G401 (cell line): ENCODE measurements at regions not wholly inside any gene's neighbourhood (a gene's known extent, or its start where the extent isn't known, plus 50 kb on each side); places are given as distances from the start of the nearest gene placed in this dataset.
A peak's percentile ranks its signal among the peaks of the same experiment; 100 is the strongest.

Experiments used
- DNase-seq: peaks from one replicate; pipeline ENCODE4 v3.0.0-alpha.2; 2015; ENCODE audit warnings: low spot score
- in situ Hi-C: cut with HindIII; loops from 2 replicates; pipeline ENCODE4 v1.10.0; 2016; ENCODE audit warnings: low sequenced_read_pairs, mixed read lengths

- DNase-seq: peak; percentile 25
- in situ Hi-C loops: no loop called here
These were observed 130.8 kb downstream of the OGFRL1 start for GRCh38 chr6:71419217-71420094.

- in situ Hi-C loops: no loop called here
- peak; percentile 23 for DNase-seq
These were observed 131.6 kb downstream of the OGFRL1 start for GRCh38 chr6:71420095-71420692.

GRCh38 chr6:71420693-71421328 lies 132.2 kb downstream of the OGFRL1 start:
- in situ Hi-C loops: no loop called here
- DNase-seq: peak; percentile 98

GRCh38 chr6:71421611-71422010 lies 133.0 kb downstream of the OGFRL1 start:
- no peak for DNase-seq
- in situ Hi-C loops: no loop called here

- in situ Hi-C loops: no loop called here
- DNase-seq: no peak
These were observed 141.4 kb downstream of the OGFRL1 start for GRCh38 chr6:71430018-71430417.

- DNase-seq: no peak
- in situ Hi-C loops: no loop called here
These were observed 144.8 kb downstream of the OGFRL1 start for GRCh38 chr6:71433441-71433840.

GRCh38 chr6:71444222-71444621 lies 155.6 kb downstream of the OGFRL1 start:
- in situ Hi-C loops: no loop called here
- DNase-seq: peak; percentile 73

GRCh38 chr6:71446057-71446456 lies 157.4 kb downstream of the OGFRL1 start:
- peak; percentile 28 for DNase-seq
- in situ Hi-C loops: no loop called here

- in situ Hi-C loops: no loop called here
These were observed 157.9 kb downstream of the OGFRL1 start for GRCh38 chr6:71446470-71446869.

GRCh38 chr6:71452697-71453370 lies 164.2 kb downstream of the OGFRL1 start:
- in situ Hi-C loops: no loop called here
- peak; percentile 12 for DNase-seq

More at GRCh38 chr6:71446470-71446869, 157.9 kb downstream of the OGFRL1 start:
- DNase-seq: peak; percentile 12

GRCh38 chr6:71453371-71453706 lies 164.7 kb downstream of the OGFRL1 start:
- DNase-seq: no peak
- in situ Hi-C loops: no loop called here

- in situ Hi-C loops: no loop called here
- DNase-seq: no peak
These were observed 165.4 kb downstream of the OGFRL1 start for GRCh38 chr6:71454056-71454455.

- DNase-seq: no peak
- in situ Hi-C loops: no loop called here
These were observed 169.3 kb downstream of the OGFRL1 start for GRCh38 chr6:71457929-71458328.

- no peak for DNase-seq
- in situ Hi-C loops: no loop called here
These were observed 170.6 kb downstream of the OGFRL1 start for GRCh38 chr6:71459162-71459561.

GRCh38 chr6:71460933-71461332 lies 172.3 kb downstream of the OGFRL1 start:
- no peak for DNase-seq
- in situ Hi-C loops: no loop called here

GRCh38 chr6:71463061-71463460 lies 174.4 kb downstream of the OGFRL1 start:
- in situ Hi-C loops: no loop called here
- no peak for DNase-seq

GRCh38 chr6:71465096-71465495 lies 176.5 kb downstream of the OGFRL1 start:
- no peak for DNase-seq
- in situ Hi-C loops: no loop called here

- in situ Hi-C loops: no loop called here
- DNase-seq: no peak
These were observed 177.8 kb downstream of the OGFRL1 start for GRCh38 chr6:71466362-71466761.

GRCh38 chr6:71468038-71468437 lies 179.4 kb downstream of the OGFRL1 start:
- in situ Hi-C loops: no loop called here
- no peak for DNase-seq
